ENCODE measurements at regions not wholly inside any gene's neighbourhood (a gene's known extent, or its start where the extent isn't known, plus 50 kb on each side); places are given as distances from the start of the nearest gene placed in this dataset.

DNA sequence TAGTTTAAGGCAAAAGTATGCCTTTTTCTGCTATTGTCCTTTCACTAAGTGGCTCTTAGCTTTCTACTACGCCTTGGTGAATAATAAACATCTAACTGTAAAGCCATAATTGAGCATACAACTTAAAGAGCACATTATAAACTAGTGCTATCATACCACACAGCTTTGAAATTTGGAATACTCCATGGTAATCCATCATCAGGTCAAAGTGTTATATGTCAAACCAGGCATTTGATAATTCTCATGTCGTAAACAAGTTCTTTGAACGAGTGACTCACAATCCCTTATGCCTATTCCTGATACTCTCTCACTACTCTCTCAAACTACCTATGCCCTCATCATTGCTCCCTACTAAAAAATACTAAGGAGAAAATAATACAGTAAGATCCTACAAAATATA lies 60.3 kb upstream of the FMN2 start:
- TF ChIP-seq, protein P1, sequence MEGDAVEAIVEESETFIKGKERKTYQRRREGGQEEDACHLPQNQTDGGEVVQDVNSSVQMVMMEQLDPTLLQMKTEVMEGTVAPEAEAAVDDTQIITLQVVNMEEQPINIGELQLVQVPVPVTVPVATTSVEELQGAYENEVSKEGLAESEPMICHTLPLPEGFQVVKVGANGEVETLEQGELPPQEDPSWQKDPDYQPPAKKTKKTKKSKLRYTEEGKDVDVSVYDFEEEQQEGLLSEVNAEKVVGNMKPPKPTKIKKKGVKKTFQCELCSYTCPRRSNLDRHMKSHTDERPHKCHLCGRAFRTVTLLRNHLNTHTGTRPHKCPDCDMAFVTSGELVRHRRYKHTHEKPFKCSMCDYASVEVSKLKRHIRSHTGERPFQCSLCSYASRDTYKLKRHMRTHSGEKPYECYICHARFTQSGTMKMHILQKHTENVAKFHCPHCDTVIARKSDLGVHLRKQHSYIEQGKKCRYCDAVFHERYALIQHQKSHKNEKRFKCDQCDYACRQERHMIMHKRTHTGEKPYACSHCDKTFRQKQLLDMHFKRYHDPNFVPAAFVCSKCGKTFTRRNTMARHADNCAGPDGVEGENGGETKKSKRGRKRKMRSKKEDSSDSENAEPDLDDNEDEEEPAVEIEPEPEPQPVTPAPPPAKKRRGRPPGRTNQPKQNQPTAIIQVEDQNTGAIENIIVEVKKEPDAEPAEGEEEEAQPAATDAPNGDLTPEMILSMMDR (IDR thresholded peaks at IDR 0.05): no peak
- TF ChIP-seq POLR2A (IDR thresholded peaks at IDR 0.05) (no peak), POLR2AphosphoS5 (IDR thresholded peaks at IDR 0.05) (no peak)
